SK-N-SH treated with all-trans-retinoic acid at 6 μM for 48 hours (cell line): ENCODE measurements at regions not wholly inside any gene's neighbourhood (a gene's known extent, or its start where the extent isn't known, plus 50 kb on each side); places are given as distances from the start of the nearest gene placed in this dataset.

Source experiments
- BACH2 ChIP-seq: fragments of 250-450 bp; sonication (Bioruptor Pico); IDR thresholded peaks from 2 replicates; pipeline ENCODE4 v1.9.0; 2021; ENCODE audit warnings: mild to moderate bottlenecking, borderline replicate concordance
- ESRRG ChIP-seq: fragments of 250-450 bp; sonication (Bioruptor Pico); IDR thresholded peaks from 2 replicates; pipeline ENCODE4 v1.6.1; 2021; ENCODE audit warnings: mild to moderate bottlenecking
- OSR1 ChIP-seq: fragments of 250-450 bp; sonication (Bioruptor Pico); IDR thresholded peaks from 2 replicates; pipeline ENCODE4 v1.8.0; 2022; ENCODE audit warnings: moderate library complexity, mild to moderate bottlenecking, inconsistent platforms
- PATZ1 ChIP-seq: fragments of 250-450 bp; sonication (Bioruptor Pico); IDR thresholded peaks from 2 replicates; pipeline ENCODE4 v1.8.0; 2020; ENCODE audit warnings: mild to moderate bottlenecking, moderate library complexity, borderline replicate concordance

GRCh38 chr12:47364261-47364660 lies 284.5 kb upstream of the AMIGO2 start:
- TF ChIP-seq OSR1 (CRISPR knock-in tag) (no peak), ESRRG (CRISPR knock-in tag) (no peak), PATZ1 (CRISPR knock-in tag) (no peak), BACH2 (CRISPR knock-in tag) (no peak)
